HFF-Myc (cell line): ENCODE measurements at regions not wholly inside any gene's neighbourhood (a gene's known extent, or its start where the extent isn't known, plus 50 kb on each side); places are given as distances from the start of the nearest gene placed in this dataset.
"Not testable (repeated sequence)": the region's sequence is repeated elsewhere in the genome, so short reads cannot be mapped to it uniquely, and the experiment has no call there.

ENCODE experiments used
- DNase-seq: peaks from one replicate; pipeline ENCODE4 v3.0.0-alpha.2; 2011; ENCODE audit warnings: low read depth; ENCODE audit errors: extremely low read depth
- H3K4me3 ChIP-seq: replicated peaks from 2 replicates; pipeline ENCODE4 v1.5.1; 2011; ENCODE audit warnings: low read depth, mild to moderate bottlenecking, control low read depth, low read length
- TF ChIP-seq, protein P1 (sequence below): IDR thresholded peaks from 2 replicates; pipeline ENCODE4 v1.5.1; 2012; ENCODE audit warnings: mild to moderate bottlenecking, low read depth, low read length, control low read depth; ENCODE audit errors: missing control alignments

DNA sequence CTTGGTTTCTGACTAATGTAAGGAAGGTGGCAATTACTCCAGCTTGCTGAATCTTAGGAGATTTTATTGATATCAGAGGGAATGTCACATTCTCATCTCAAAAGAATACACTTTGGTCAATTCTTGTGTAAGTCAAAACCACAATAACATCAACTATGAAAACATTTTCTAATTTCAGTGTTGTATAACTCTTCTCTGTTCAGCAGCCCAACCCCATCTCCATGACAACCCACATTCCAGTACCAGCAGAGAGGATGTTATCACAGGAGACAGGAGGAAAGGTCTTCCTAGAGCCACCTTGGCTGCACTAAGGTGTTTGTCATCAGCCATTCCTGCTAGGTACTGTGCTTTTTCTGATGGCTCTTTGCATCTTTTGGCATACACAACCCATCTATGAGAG lies 529.1 kb upstream of the BRINP1 start:
- TF ChIP-seq, protein P1, sequence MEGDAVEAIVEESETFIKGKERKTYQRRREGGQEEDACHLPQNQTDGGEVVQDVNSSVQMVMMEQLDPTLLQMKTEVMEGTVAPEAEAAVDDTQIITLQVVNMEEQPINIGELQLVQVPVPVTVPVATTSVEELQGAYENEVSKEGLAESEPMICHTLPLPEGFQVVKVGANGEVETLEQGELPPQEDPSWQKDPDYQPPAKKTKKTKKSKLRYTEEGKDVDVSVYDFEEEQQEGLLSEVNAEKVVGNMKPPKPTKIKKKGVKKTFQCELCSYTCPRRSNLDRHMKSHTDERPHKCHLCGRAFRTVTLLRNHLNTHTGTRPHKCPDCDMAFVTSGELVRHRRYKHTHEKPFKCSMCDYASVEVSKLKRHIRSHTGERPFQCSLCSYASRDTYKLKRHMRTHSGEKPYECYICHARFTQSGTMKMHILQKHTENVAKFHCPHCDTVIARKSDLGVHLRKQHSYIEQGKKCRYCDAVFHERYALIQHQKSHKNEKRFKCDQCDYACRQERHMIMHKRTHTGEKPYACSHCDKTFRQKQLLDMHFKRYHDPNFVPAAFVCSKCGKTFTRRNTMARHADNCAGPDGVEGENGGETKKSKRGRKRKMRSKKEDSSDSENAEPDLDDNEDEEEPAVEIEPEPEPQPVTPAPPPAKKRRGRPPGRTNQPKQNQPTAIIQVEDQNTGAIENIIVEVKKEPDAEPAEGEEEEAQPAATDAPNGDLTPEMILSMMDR, result no peak
- H3K4me3 ChIP-seq, result no peak overlapping the region
- no peak for DNase-seq

DNA sequence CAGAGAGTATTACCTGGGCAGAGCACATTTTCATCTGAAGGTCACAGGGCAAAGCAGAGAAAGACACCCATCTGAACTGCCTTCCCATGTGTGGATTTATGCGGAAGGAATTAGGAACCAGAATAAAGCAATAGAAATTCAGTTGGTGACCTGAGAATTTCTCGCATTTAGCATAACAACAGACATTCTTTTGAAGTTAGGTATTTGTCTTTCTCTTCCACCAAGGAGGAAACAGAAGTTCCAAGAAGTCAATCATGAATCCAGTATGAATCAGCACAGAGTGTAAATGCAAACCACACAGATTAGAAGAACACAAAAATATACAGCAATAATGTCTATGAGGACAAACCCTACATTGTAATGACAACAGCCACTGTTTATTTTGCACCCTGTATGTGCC lies 515.2 kb upstream of the BRINP1 start:
- no peak overlapping the region for H3K4me3 ChIP-seq
- DNase-seq, result no peak
- TF ChIP-seq, protein P1, result no peak

DNA sequence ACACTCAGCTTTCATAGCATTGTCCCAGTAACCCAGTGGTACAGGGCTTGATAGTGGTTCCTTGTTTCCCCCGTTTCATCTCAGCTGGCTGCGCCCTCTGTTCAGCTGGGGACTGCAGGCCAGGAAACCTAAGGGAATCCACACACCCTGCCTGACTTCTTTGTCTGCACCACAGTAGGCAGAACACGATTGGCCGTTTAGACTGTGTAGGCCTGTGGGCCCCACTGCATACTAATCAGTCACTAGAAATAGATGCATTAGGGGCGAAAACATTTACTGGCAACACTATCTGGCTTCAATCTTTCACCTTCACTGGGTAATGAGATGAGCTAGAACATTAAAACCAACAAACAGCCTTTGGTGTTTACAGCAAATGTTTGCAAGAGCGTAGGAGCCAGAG lies 512.7 kb upstream of the BRINP1 start:
- no peak overlapping the region for H3K4me3 ChIP-seq
- TF ChIP-seq, protein P1, result no peak
- DNase-seq, result no peak

DNA sequence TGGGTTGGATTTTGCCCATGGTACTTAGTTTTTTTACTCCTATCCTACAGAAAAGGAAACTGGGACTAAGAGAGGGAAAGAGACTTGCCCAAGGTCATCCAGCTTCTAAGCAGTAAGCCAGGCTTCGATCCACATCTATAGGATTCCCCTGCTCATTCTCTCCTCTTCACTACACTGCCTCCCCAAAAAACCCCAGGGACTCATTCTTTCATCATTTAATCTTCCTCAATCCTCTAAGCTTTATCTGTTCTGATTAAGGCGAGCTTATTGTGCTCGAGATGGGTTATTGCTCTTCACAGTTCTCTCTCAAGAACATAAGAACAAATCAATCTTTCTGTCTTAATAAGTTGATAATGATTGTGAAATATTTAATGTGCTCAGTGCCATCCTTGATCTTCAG lies 511.1 kb upstream of the BRINP1 start:
- TF ChIP-seq, protein P1, result no peak
- no peak for DNase-seq
- no peak overlapping the region for H3K4me3 ChIP-seq

DNA sequence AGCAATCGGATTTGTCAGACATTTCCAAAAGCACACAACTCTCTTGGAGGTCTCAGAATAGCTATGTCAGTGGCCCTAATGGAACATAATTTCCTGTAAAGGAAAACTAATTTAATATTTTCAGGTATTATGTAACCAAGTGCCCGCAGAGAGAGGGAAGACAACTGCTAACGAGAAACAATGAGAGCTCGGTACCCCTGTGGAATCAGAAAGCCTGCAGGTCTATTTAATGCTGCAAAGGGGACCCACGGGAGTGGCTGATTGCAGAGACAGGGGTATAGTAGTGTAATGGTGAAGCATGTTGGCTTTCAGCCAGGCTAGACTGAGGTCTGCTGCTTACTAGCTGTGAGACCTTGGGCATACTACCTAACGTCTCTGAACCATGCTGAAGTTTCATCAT lies 508.1 kb upstream of the BRINP1 start:
- H3K4me3 ChIP-seq, result no peak overlapping the region
- DNase-seq, result no peak
- TF ChIP-seq, protein P1, result no peak

DNA sequence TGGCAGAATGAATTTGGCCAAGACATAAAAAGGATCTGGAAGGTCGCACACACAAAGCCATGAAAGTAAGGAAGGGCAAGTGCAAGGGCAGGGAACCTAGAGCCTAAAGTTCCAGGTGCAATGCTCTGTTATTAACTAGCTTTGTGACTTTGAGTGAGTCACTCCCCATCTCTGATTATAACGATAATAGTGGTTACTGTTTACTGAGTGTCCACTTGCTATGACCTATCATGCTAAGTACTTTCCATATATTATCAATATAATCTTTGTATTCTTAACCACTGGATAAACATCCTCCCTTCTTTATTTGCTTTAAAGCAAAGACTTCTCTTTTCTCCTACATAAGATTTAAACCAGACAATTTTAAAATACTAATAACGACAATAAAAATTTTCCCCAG lies 504.6 kb upstream of the BRINP1 start:
- H3K4me3 ChIP-seq, result no peak overlapping the region
- TF ChIP-seq, protein P1, result no peak
- no peak for DNase-seq

DNA sequence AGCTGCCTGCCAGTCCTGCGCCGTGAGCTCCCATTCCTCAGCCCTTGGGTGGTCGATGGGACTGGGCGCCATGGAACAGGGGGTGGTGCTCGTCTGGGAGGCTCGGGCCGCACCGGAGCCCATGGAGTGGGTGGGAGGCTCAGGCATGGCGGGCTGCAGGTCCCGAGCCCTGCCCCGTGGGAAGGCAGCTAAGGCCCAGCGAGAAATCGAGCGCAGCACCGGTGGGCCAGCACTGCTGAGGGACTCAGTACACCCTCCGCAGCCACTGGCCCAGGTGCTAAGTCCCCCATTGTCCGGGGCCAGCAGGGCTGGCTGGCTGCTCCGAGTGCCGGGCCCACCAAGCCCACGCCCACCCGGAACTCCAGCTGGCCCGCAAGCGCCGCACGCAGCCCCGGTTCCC lies 501.0 kb upstream of the BRINP1 start:
- H3K4me3 ChIP-seq, DNase-seq: not testable (repeated sequence)
